Stimulated activated CD8-positive, alpha-beta memory T cell treated with anti-CD3 and anti-CD28 coated beads, Interleukin-15, amount 100 ng/mL, for 24 hours (primary cell): ENCODE measurements at regions not wholly inside any gene's neighbourhood (a gene's known extent, or its start where the extent isn't known, plus 50 kb on each side); places are given as distances from the start of the nearest gene placed in this dataset.
"Not testable (repeated sequence)": the region's sequence is repeated elsewhere in the genome, so short reads cannot be mapped to it uniquely, and the experiment has no call there.

ENCODE experiments used
- DNase-seq: peaks from one replicate; pipeline ENCODE4 v3.0.0-alpha.2; 2020; ENCODE audit warnings: low read depth

- no peak for DNase-seq
These were observed 112.2 kb upstream of the SLC6A11 start for GRCh38 chr3:10703875-10704274.

GRCh38 chr3:10706156-10706739 is 109.8 kb upstream of the SLC6A11 start:
- no peak for DNase-seq

- DNase-seq, result no peak
These were observed 109.2 kb upstream of the SLC6A11 start for GRCh38 chr3:10706740-10707399.

GRCh38 chr3:10707400-10708215 is 108.4 kb upstream of the SLC6A11 start:
- no peak for DNase-seq

GRCh38 chr3:10708216-10708893 is 107.7 kb upstream of the SLC6A11 start:
- no peak for DNase-seq

- DNase-seq, result no peak
These were observed 106.8 kb upstream of the SLC6A11 start for GRCh38 chr3:10709110-10709781.

GRCh38 chr3:10712121-10712520 is 103.9 kb upstream of the SLC6A11 start:
- DNase-seq, result no peak

GRCh38 chr3:10713656-10714055 is 102.4 kb upstream of the SLC6A11 start:
- no peak for DNase-seq

GRCh38 chr3:10715886-10716285 is 100.1 kb upstream of the SLC6A11 start:
- no peak for DNase-seq

- no peak for DNase-seq
These were observed 99.1 kb upstream of the SLC6A11 start for GRCh38 chr3:10716964-10717363.

GRCh38 chr3:10717756-10718155 is 98.3 kb upstream of the SLC6A11 start:
- DNase-seq, result no peak

GRCh38 chr3:10721101-10721500 is 94.9 kb upstream of the SLC6A11 start:
- DNase-seq, result no peak

GRCh38 chr3:10722911-10723310 is 93.1 kb upstream of the SLC6A11 start:
- DNase-seq, result no peak

- DNase-seq, result no peak
These were observed 92.0 kb upstream of the SLC6A11 start for GRCh38 chr3:10723991-10724390.

GRCh38 chr3:10725067-10725466 is 91.0 kb upstream of the SLC6A11 start:
- no peak for DNase-seq

- DNase-seq, result no peak
These were observed 90.2 kb upstream of the SLC6A11 start for GRCh38 chr3:10725846-10726245.

- no peak for DNase-seq
These were observed 89.2 kb upstream of the SLC6A11 start for GRCh38 chr3:10726787-10727186.

GRCh38 chr3:10729439-10729838 is 86.6 kb upstream of the SLC6A11 start:
- DNase-seq, result no peak

- DNase-seq, result no peak
These were observed 83.7 kb upstream of the SLC6A11 start for GRCh38 chr3:10732292-10732691.

GRCh38 chr3:10733297-10733696 is 82.7 kb upstream of the SLC6A11 start:
- no peak for DNase-seq

- DNase-seq, result not testable (repeated sequence)
These were observed 79.6 kb upstream of the SLC6A11 start for GRCh38 chr3:10736444-10736843.

- DNase-seq, result no peak
These were observed 78.2 kb upstream of the SLC6A11 start for GRCh38 chr3:10737785-10738184.
